BJ (cell line): ENCODE measurements at regions not wholly inside any gene's neighbourhood (a gene's known extent, or its start where the extent isn't known, plus 50 kb on each side); places are given as distances from the start of the nearest gene placed in this dataset.

Experiments
- CTCF ChIA-PET: fragments of 350-600 bp; formaldehyde crosslinking; extraction: SDS; loops from one replicate; lab custom pipeline; 2021; ENCODE audit warnings: antibody characterized with exemption, inconsistent platforms; lab: Yijun Ruan, JAX
- POLR2A ChIA-PET: fragments of 300-600 bp; sonication (Branson Sonifier 250); formaldehyde crosslinking; extraction: SDS; loops from one replicate; lab custom pipeline; 2021; ENCODE audit warnings: antibody characterized with exemption; lab: Charles Lee
- DNase-seq: peaks from one replicate; pipeline ENCODE4 v3.0.0-alpha.2; 2011; ENCODE audit warnings: low read depth
- H3K27me3 ChIP-seq: 2 replicates; pipeline ENCODE4 v1.6.0; 2011; ENCODE audit warnings: low read length; ENCODE audit not compliant: control insufficient read depth, insufficient read depth
- H3K36me3 ChIP-seq: 2 replicates; pipeline ENCODE4 v1.5.1; 2011; ENCODE audit warnings: low read length; ENCODE audit not compliant: control insufficient read depth, insufficient read depth
- H3K4me3 ChIP-seq: 2 replicates; pipeline ENCODE4 v1.5.1; 2011; ENCODE audit warnings: low read depth, mild to moderate bottlenecking, control low read depth, low read length
- TF ChIP-seq, protein P1 (sequence below): IDR thresholded peaks from 2 replicates; pipeline ENCODE4 v1.5.1; 2011; ENCODE audit warnings: low read depth, mild to moderate bottlenecking, control low read depth, inconsistent platforms, low read length, moderate library complexity; ENCODE audit not compliant: insufficient read depth

DNA sequence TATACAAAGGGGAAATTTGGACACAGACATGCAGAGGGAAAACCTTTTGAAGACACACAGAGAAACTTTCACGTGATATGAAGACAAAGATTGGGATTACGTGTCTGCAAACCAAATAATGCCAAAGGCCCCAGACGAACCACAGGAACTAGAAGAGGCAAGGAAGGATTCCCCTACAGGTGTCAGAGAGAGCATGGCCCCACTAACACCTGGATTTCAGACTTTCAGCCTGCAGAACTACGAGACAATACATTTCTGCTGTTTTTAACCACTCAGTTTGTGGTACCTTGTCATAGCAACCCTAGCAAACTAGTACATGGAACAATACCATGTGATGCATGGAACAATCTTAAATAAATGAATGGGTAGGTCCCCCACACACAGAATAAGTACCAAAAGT is 341.0 kb downstream of the HDGFL1 start:
- Histone ChIP-seq H3K27me3 (no peaks in the 10 kb centered on the region), H3K4me3 (no peak overlapping the region), H3K36me3 (no peaks in the 10 kb centered on the region)
- ChIA-PET POLR2A (no interaction called here), CTCF (interaction anchor here (1.3 kb wide), 1 partner anchor 16 kb away, joined by 3 read pairs; no protein-coding TSS in a partner anchor)
- TF ChIP-seq, protein P1, sequence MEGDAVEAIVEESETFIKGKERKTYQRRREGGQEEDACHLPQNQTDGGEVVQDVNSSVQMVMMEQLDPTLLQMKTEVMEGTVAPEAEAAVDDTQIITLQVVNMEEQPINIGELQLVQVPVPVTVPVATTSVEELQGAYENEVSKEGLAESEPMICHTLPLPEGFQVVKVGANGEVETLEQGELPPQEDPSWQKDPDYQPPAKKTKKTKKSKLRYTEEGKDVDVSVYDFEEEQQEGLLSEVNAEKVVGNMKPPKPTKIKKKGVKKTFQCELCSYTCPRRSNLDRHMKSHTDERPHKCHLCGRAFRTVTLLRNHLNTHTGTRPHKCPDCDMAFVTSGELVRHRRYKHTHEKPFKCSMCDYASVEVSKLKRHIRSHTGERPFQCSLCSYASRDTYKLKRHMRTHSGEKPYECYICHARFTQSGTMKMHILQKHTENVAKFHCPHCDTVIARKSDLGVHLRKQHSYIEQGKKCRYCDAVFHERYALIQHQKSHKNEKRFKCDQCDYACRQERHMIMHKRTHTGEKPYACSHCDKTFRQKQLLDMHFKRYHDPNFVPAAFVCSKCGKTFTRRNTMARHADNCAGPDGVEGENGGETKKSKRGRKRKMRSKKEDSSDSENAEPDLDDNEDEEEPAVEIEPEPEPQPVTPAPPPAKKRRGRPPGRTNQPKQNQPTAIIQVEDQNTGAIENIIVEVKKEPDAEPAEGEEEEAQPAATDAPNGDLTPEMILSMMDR: no peak
- no peak for DNase-seq

DNA sequence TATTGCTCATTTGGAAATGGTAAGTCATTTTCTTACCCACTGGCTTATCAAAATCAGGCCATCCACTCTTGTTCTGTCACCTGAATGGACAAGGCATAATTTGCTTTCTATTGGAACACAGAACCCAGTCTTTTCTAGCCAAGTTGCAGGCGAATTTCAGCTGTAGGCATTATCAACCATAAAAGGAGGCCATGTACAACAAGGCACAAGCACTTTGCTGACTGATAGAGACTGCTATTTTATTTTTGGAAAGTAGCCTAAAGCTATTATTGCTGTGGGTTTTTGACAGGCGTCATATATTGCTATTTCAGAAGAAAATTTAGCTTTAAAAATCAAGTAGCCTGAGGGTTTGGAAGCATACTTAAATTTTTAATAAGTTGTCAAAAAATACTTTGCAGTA is 344.2 kb downstream of the HDGFL1 start:
- CTCF ChIA-PET: no interaction called here
- no peaks in the 10 kb centered on the region for H3K36me3 ChIP-seq

DNA sequence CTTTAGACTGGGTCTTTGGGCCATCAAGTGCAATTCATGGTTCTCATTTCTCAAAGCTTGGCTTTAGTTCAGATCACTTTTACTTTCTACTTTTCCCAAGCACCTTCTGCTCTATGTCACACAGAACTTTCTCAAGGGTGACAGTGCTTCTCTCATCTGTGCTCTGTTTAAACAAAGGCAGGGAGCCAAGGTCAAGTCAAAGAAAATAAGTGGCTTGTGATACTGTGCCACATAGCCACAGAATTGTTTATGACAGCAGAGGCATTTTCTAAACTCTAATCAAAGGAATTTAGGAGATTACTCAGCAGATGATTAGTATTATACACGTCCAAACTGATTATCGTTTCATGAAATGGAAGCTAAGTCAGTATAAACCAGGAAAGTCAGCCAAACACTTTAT is 348.0 kb downstream of the HDGFL1 start:
- ChIA-PET POLR2A (no interaction called here), CTCF (interaction anchor here (1.4 kb wide), 1 partner anchor 84 kb away, joined by 3 read pairs; no protein-coding TSS in a partner anchor)
- Histone ChIP-seq H3K36me3 (no peaks in the 10 kb centered on the region), H3K4me3 (no peak overlapping the region), H3K27me3 (no peaks in the 10 kb centered on the region)
- no peak for DNase-seq
- TF ChIP-seq, protein P1: no peak

More for the DNA sequence above, 344.2 kb downstream of the HDGFL1 start:
- no peak for DNase-seq
- no peak overlapping the region for H3K4me3 ChIP-seq
- TF ChIP-seq, protein P1: no peak
- POLR2A ChIA-PET: no interaction called here
- H3K27me3 ChIP-seq: no peaks in the 10 kb centered on the region

DNA sequence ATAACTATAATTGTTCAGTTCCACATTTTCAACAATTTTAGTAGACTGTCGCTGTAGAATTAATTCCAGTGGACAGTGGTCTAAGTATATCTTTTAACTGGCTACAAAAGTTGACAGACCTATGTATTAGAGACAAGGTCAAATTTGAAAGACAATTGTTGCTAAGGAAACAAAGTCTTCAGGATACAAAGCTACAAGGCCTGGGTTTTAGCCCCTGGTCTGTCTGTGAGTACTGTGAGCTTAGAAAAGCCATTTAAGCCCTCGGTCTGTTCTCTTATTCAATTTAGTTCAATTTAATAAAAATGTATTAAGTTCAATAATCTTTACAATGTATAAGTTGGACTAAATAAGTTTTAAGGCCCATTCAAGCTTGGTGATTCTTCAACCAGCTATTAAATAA is 352.5 kb downstream of the HDGFL1 start:
- no peak overlapping the region for H3K4me3 ChIP-seq
- POLR2A ChIA-PET: no interaction called here
- H3K36me3 ChIP-seq: no peaks in the 10 kb centered on the region
- DNase-seq: no peak
- CTCF ChIA-PET: interaction anchor here (1.2 kb wide), 1 partner anchor 100 kb away, joined by 3 read pairs; no protein-coding TSS in a partner anchor
- no peaks in the 10 kb centered on the region for H3K27me3 ChIP-seq
- TF ChIP-seq, protein P1: no peak

DNA sequence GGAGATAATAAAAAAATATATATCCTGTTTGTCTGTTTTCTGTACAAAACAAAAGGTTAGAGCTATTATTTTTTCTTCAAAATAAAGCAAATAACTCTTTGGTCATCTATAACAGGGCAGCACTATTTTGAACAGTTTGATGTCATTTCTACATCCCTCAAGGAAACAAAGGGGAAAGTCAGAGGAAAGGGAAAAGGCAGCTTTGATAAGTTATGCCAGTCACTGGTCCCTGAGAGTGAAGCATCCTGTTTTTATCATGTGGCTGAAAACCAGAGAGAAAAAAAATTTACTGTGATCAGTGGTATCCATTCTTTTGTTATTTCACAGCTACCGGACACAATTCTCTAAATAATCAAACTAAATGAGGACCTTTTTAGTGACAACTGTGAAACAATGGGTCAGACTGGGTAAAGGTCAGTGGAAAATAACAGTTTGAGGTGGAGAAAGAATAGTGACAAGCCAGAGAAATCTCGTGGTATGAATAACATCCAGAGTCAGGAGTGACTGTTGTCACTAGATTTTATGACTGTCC is 356.0 kb downstream of the HDGFL1 start:
- TF ChIP-seq, protein P1: no peak
- no peak overlapping the region for H3K4me3 ChIP-seq
- ChIA-PET POLR2A (no interaction called here), CTCF (interaction anchor here (0.5 kb wide), 1 partner anchor 1247 kb away, joined by 3 read pairs; no protein-coding TSS in a partner anchor)
- H3K36me3 ChIP-seq: no peaks in the 10 kb centered on the region
- no peak for DNase-seq
- no peaks in the 10 kb centered on the region for H3K27me3 ChIP-seq
